K562 (cell line): ENCODE measurements at regions not wholly inside any gene's neighbourhood (a gene's known extent, or its start where the extent isn't known, plus 50 kb on each side); places are given as distances from the start of the nearest gene placed in this dataset.

Experiments used
- ATAC-seq: fragments of 200-7000 bp; cut with Tn5 transposase; 3 replicates; pipeline ENCODE4 v1.9.1; 2020; ENCODE audit warnings: moderate library complexity
- BruUV-seq: library from RNA; stranded (reverse); fragments of 400-500 nt; replicated peaks from 2 replicates; lab custom pipeline; 2021; lab: Mats Ljungman, UMichigan
- CTCF ChIA-PET: fragments of 300-600 bp; formaldehyde crosslinking; extraction: SDS; loops from one replicate; lab custom pipeline; 2021; ENCODE audit warnings: low intra/inter-chr PET ratio; lab: Yijun Ruan, JAX
- POLR2A ChIA-PET: fragments of 300-600, 350-650 bp; sonication (Branson Sonifier 250); formaldehyde crosslinking; extraction: SDS; loops from one replicate; lab custom pipeline; 2021; ENCODE audit warnings: antibody characterized with exemption, inconsistent platforms; lab: Yijun Ruan, JAX
- DNase-seq, 4 experiments: peaks; one replicate each; pipeline versions ENCODE4 v3.0.0 to v3.0.0-alpha.2; 2011 to 2018; ENCODE audit warnings: low spot score in 3 of 4, mixed read lengths in 3 of 4; ENCODE audit errors: extremely low read depth in 1 of 4
- FAIRE-seq: peaks from 2 replicates; lab custom pipeline; 2011; peaks lifted over from hg19 to GRCh38; lab: Jason Lieb, UNC
- H2AFZ ChIP-seq: 2 replicates; pipeline ENCODE4 v1.6.0; 2011; ENCODE audit warnings: low read depth, low read length, control low read depth, inconsistent platforms
- H3K27ac ChIP-seq: fragments of 200-600 bp; 3 replicates; pipeline ENCODE4 v1.8.0; 2011; ENCODE audit warnings: low read depth, mild to moderate bottlenecking, control low read depth, inconsistent platforms, low read length, moderate library complexity, mixed read lengths; ENCODE audit errors: extremely low read depth
- H3K27me3 ChIP-seq, 2 experiments: fragments of 300-600 bp in 1 of 2; 2 replicates in 1 of 2; 3 replicates in 1 of 2; pipeline versions ENCODE4 v1.6.0 to v1.8.0; 2011; ENCODE audit warnings: inconsistent platforms in 2 of 2, low read length in 2 of 2, mild to moderate bottlenecking in 1 of 2, mixed read lengths in 1 of 2, moderate library complexity in 1 of 2; ENCODE audit not compliant: control insufficient read depth in 2 of 2, insufficient read depth in 2 of 2
- H3K36me3 ChIP-seq: fragments of 300-600 bp; 3 replicates; pipeline ENCODE4 v1.8.0; 2011; ENCODE audit warnings: mild to moderate bottlenecking, low read length, inconsistent platforms; ENCODE audit not compliant: control insufficient read depth, insufficient read depth
- H3K4me1 ChIP-seq, 2 experiments: fragments of 200-600 bp in 1 of 2; replicated peaks in 1 of 2; 2 replicates in 1 of 2; 3 replicates in 1 of 2; pipeline versions ENCODE4 v1.5.1 to v1.8.0; 2011; ENCODE audit warnings: inconsistent platforms in 2 of 2, low read length in 2 of 2, mild to moderate bottlenecking in 1 of 2, mixed read lengths in 1 of 2, moderate library complexity in 1 of 2; ENCODE audit not compliant: control insufficient read depth in 2 of 2, insufficient read depth in 2 of 2
- H3K4me2 ChIP-seq: 2 replicates; pipeline ENCODE4 v1.6.1; 2011; ENCODE audit warnings: low read length, control low read depth, inconsistent platforms, mixed read lengths; ENCODE audit not compliant: insufficient read depth
- H3K4me3 ChIP-seq: fragments of 200-600 bp; sonication (generic), shearing (Covaris generic); 2 replicates; pipeline ENCODE4 v1.5.1; 2016; ENCODE audit warnings: control low read depth, inconsistent platforms
- H3K79me2 ChIP-seq: fragments of 200-600 bp; 3 replicates; pipeline ENCODE4 v1.8.0; 2011; ENCODE audit warnings: low read length, inconsistent platforms; ENCODE audit not compliant: control insufficient read depth, insufficient read depth
- H3K9ac ChIP-seq, 2 experiments: 2 replicates each; pipeline versions ENCODE4 v1.6.0 to v1.6.1; 2011; ENCODE audit warnings: low read depth in 2 of 2, low read length in 2 of 2, control low read depth in 1 of 2, inconsistent platforms in 1 of 2, mild to moderate bottlenecking in 1 of 2, mixed read lengths in 1 of 2; ENCODE audit not compliant: insufficient read depth in 1 of 2
- H3K9me1 ChIP-seq: one replicate; pipeline ENCODE4 v1.6.0; 2011; ENCODE audit warnings: inconsistent platforms, mild to moderate bottlenecking, low read length, moderate library complexity; ENCODE audit not compliant: control insufficient read depth, insufficient read depth
- H3K9me3 ChIP-seq: replicated peaks from 2 replicates; pipeline ENCODE4 v1.5.1; 2011; ENCODE audit warnings: low read depth, low read length, inconsistent platforms; ENCODE audit not compliant: control insufficient read depth, insufficient read depth
- H4K20me1 ChIP-seq: replicated peaks from 2 replicates; pipeline ENCODE4 v1.6.1; 2011; ENCODE audit warnings: low read length, inconsistent platforms, mixed read lengths; ENCODE audit not compliant: control insufficient read depth, insufficient read depth
- CHD1 ChIP-seq: fragments of 200-600 bp; sonication (generic); IDR thresholded peaks from one replicate; pipeline ENCODE4 v1.6.1; 2012; ENCODE audit warnings: mild to moderate bottlenecking, moderate library complexity, low read length, inconsistent platforms
- PCBP1 ChIP-seq: fragments of 200-400 bp; formaldehyde crosslinking; IDR thresholded peaks from 2 replicates; pipeline ENCODE4 v1.6.1; 2018; ENCODE audit warnings: mild to moderate bottlenecking, low read depth, low read length; ENCODE audit not compliant: poor library complexity, severe bottlenecking
- WGBS: fragments of 100-300 bp; shearing (Covaris generic); methylation state at CpG from one replicate; pipeline ENCODE4 v1.1.6; 2016; ENCODE audit warnings: low coverage, mixed read lengths; ENCODE audit not compliant: insufficient coverage; ENCODE audit errors: missing lambda C conversion rate; 5-methylcytosine and 5-hydroxymethylcytosine counted together
- in situ Hi-C: fragments of 300-500 bp; cut with MboI; formaldehyde crosslinking; loops from 4 replicates; pipeline ENCODE4 v1.15.0; 2018; ENCODE audit warnings: inconsistent platforms, mixed read lengths
- intact Hi-C: fragments of 100-400 bp; cut with micrococcal nuclease; formaldehyde crosslinking; loops from 2 replicates; pipeline ENCODE4 v1.14.2; 2022
- TF ChIP-seq, protein P1 (sequence below): fragments of 250-450 bp; sonication (Bioruptor Pico); IDR thresholded peaks from 2 replicates; pipeline ENCODE4 v1.4.0; 2020

DNA sequence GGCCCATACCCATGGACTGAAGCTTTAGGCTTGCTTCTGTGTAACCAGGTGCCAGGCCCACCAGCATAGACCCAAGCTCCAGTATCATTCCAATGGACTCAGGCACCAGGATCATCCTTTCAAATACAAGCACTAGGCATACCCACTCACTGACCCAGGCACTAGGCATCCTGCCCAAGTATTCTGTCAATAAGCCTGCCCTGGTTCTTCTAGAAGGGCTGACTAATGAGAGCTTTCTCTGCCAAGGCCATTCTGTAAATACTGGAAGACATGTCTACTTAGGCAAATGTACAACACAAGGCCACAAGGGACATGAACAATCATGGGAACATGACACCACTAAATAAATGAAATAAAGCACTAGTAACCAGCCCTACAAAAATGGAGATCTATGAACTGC lies 352.2 kb downstream of the FSCB start (continued):
- TF ChIP-seq, protein P1, sequence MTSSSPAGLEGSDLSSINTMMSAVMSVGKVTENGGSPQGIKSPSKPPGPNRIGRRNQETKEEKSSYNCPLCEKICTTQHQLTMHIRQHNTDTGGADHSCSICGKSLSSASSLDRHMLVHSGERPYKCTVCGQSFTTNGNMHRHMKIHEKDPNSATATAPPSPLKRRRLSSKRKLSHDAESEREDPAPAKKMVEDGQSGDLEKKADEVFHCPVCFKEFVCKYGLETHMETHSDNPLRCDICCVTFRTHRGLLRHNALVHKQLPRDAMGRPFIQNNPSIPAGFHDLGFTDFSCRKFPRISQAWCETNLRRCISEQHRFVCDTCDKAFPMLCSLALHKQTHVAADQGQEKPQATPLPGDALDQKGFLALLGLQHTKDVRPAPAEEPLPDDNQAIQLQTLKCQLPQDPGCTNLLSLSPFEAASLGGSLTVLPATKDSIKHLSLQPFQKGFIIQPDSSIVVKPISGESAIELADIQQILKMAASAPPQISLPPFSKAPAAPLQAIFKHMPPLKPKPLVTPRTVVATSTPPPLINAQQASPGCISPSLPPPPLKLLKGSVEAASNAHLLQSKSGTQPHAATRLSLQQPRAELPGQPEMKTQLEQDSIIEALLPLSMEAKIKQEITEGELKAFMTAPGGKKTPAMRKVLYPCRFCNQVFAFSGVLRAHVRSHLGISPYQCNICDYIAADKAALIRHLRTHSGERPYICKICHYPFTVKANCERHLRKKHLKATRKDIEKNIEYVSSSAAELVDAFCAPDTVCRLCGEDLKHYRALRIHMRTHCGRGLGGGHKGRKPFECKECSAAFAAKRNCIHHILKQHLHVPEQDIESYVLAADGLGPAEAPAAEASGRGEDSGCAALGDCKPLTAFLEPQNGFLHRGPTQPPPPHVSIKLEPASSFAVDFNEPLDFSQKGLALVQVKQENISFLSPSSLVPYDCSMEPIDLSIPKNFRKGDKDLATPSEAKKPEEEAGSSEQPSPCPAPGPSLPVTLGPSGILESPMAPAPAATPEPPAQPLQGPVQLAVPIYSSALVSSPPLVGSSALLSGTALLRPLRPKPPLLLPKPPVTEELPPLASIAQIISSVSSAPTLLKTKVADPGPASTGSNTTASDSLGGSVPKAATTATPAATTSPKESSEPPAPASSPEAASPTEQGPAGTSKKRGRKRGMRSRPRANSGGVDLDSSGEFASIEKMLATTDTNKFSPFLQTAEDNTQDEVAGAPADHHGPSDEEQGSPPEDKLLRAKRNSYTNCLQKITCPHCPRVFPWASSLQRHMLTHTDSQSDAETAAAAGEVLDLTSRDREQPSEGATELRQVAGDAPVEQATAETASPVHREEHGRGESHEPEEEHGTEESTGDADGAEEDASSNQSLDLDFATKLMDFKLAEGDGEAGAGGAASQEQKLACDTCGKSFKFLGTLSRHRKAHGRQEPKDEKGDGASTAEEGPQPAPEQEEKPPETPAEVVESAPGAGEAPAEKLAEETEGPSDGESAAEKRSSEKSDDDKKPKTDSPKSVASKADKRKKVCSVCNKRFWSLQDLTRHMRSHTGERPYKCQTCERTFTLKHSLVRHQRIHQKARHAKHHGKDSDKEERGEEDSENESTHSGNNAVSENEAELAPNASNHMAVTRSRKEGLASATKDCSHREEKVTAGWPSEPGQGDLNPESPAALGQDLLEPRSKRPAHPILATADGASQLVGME (CRISPR knock-in tag) = no peak

DNA sequence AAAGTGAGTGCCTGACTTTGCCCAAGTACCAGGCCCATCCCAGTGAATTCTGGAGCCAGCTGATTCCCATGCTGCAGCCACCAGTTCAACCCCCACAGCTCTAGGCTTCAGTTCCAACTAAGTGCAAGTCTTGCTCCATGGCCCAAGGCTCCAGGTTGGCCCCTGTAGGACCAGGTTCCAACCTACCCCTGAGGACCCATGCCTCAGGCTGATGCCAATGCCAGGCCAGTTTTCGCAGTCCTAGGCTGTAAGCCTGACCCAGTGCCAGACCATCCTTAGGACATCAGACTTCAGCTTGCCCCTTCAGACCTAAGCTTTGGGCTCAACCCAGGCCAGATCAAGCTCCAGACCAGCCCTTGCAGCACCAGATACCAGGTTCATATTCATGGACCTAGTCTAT lies 352.6 kb downstream of the FSCB start:
- Histone ChIP-seq H3K9ac (no peak overlapping the region), H3K4me3 (no peak overlapping the region), H3K9me1 (no peaks in the 10 kb centered on the region), H4K20me1 (no peaks in the 10 kb centered on the region), H2AFZ (no peak overlapping the region), H3K36me3 (no peaks in the 10 kb centered on the region), H3K4me1 (no peaks in the 10 kb centered on the region), H3K79me2 (no peaks in the 10 kb centered on the region), H3K4me2 (no peak overlapping the region), H3K9me3 (no peaks in the 10 kb centered on the region), H3K27me3 (no peaks in the 10 kb centered on the region), H3K27ac (no peak overlapping the region)
- ATAC-seq (no peak), FAIRE-seq (no peak), DNase-seq (no peak)
- in situ Hi-C loops = no loop called here
- BruUV-seq = no TSS peak
- ChIA-PET POLR2A (no interaction called here), CTCF (no interaction called here)
- WGBS = 0% methylated on average over 1 of the region's 1 CpG
- no peak for TF ChIP-seq PCBP1
- no peak for TF ChIP-seq CHD1
- intact Hi-C loops = no loop called here
